H9 (cell line): ENCODE measurements at regions not wholly inside any gene's neighbourhood (a gene's known extent, or its start where the extent isn't known, plus 50 kb on each side); places are given as distances from the start of the nearest gene placed in this dataset.

ENCODE experiments used
- DNase-seq: peaks from one replicate; pipeline ENCODE4 v3.0.0-alpha.2; 2017
- H2AFZ ChIP-seq: one replicate; pipeline ENCODE4 v1.6.1; 2013; ENCODE audit warnings: mild to moderate bottlenecking, low read length, control low read depth, moderate library complexity
- H2AK5ac ChIP-seq: 2 replicates; pipeline ENCODE4 v1.6.1; 2013; ENCODE audit warnings: low read length, control low read depth, mixed read lengths; ENCODE audit not compliant: insufficient read length
- H2BK120ac ChIP-seq: one replicate; pipeline ENCODE4 v1.6.1; 2013; ENCODE audit warnings: low read depth, mild to moderate bottlenecking, low read length, control low read depth, inconsistent platforms; ENCODE audit not compliant: poor library complexity, severe bottlenecking
- H2BK12ac ChIP-seq: 2 replicates; pipeline ENCODE4 v1.6.1; 2013; ENCODE audit warnings: low read length, control low read depth, mixed read lengths, low read depth; ENCODE audit not compliant: insufficient read length
- H2BK15ac ChIP-seq: 2 replicates; pipeline ENCODE4 v1.6.1; 2013; ENCODE audit warnings: low read depth, low read length, control low read depth
- H2BK20ac ChIP-seq: one replicate; pipeline ENCODE4 v1.6.1; 2013; ENCODE audit warnings: low read depth, mild to moderate bottlenecking, low read length, control low read depth, inconsistent platforms; ENCODE audit not compliant: poor library complexity, severe bottlenecking
- H2BK5ac ChIP-seq: 2 replicates; pipeline ENCODE4 v1.6.1; 2013; ENCODE audit warnings: low read length, control low read depth, mixed read lengths; ENCODE audit not compliant: insufficient read length
- H3K14ac ChIP-seq: 2 replicates; pipeline ENCODE4 v1.6.1; 2013; ENCODE audit warnings: low read length, control low read depth; ENCODE audit not compliant: insufficient read depth
- H3K18ac ChIP-seq: 2 replicates; pipeline ENCODE4 v1.6.1; 2013; ENCODE audit warnings: low read depth, mild to moderate bottlenecking, mixed read lengths, low read length, control low read depth; ENCODE audit not compliant: insufficient read length
- H3K23ac ChIP-seq: 2 replicates; pipeline ENCODE4 v1.6.1; 2013; ENCODE audit warnings: low read length, control low read depth, mixed read lengths, low read depth; ENCODE audit not compliant: insufficient read length
- H3K23me2 ChIP-seq: 2 replicates; pipeline ENCODE4 v1.6.1; 2013; ENCODE audit warnings: low read depth, mild to moderate bottlenecking, mixed read lengths, low read length, control low read depth; ENCODE audit not compliant: insufficient read length, poor library complexity, severe bottlenecking
- H3K27ac ChIP-seq: 2 replicates; pipeline ENCODE4 v1.5.1; 2013; ENCODE audit warnings: low read length, control low read depth, mixed read lengths, low read depth; ENCODE audit not compliant: insufficient read length
- H3K27me3 ChIP-seq: 2 replicates; pipeline ENCODE4 v1.6.1; 2013; ENCODE audit warnings: low read length, control low read depth, inconsistent platforms; ENCODE audit not compliant: insufficient read depth
- H3K4ac ChIP-seq: 2 replicates; pipeline ENCODE4 v1.6.1; 2013; ENCODE audit warnings: low read depth, mild to moderate bottlenecking, control low read depth, inconsistent platforms, low read length, moderate library complexity
- H3K4me1 ChIP-seq: 2 replicates; pipeline ENCODE4 v1.6.1; 2013; ENCODE audit warnings: low read length, control low read depth, inconsistent platforms; ENCODE audit not compliant: insufficient read depth
- H3K4me2 ChIP-seq: 2 replicates; pipeline ENCODE4 v1.6.1; 2013; ENCODE audit warnings: low read length, control low read depth, mixed read lengths; ENCODE audit not compliant: insufficient read length, insufficient read depth
- H3K56ac ChIP-seq: 2 replicates; pipeline ENCODE4 v1.6.1; 2013; ENCODE audit warnings: low read depth, mild to moderate bottlenecking, mixed read lengths, low read length, control low read depth; ENCODE audit not compliant: insufficient read length
- H3K79me1 ChIP-seq: 2 replicates; pipeline ENCODE4 v1.6.1; 2013; ENCODE audit warnings: low read depth, mild to moderate bottlenecking, moderate library complexity, low read length, control low read depth, inconsistent platforms; ENCODE audit not compliant: insufficient read depth, poor library complexity, severe bottlenecking
- H3K79me2 ChIP-seq: 2 replicates; pipeline ENCODE4 v1.6.1; 2013; ENCODE audit warnings: low read length, control low read depth, inconsistent platforms; ENCODE audit not compliant: insufficient read depth
- H3K9ac ChIP-seq: 2 replicates; pipeline ENCODE4 v1.6.1; 2013; ENCODE audit warnings: low read length, control low read depth, mixed read lengths; ENCODE audit not compliant: insufficient read length; ENCODE audit errors: extremely low read depth
- H3K9me3 ChIP-seq: one replicate; pipeline ENCODE4 v1.6.1; 2013; ENCODE audit warnings: low read depth, low read length, inconsistent platforms; ENCODE audit not compliant: control insufficient read depth
- H3T11ph ChIP-seq: one replicate; pipeline ENCODE4 v1.6.1; 2013; ENCODE audit warnings: mild to moderate bottlenecking, low read length, control low read depth, inconsistent platforms
- H4K20me1 ChIP-seq: one replicate; pipeline ENCODE4 v1.6.1; 2013; ENCODE audit not compliant: control insufficient read depth, insufficient read length, insufficient read depth
- H4K5ac ChIP-seq: 2 replicates; pipeline ENCODE4 v1.6.1; 2013; ENCODE audit warnings: low read depth, mild to moderate bottlenecking, mixed read lengths, low read length, control low read depth; ENCODE audit not compliant: insufficient read length
- H4K8ac ChIP-seq: replicated peaks from 2 replicates; pipeline ENCODE4 v1.6.1; 2013; ENCODE audit warnings: low read length, control low read depth, mixed read lengths, low read depth; ENCODE audit not compliant: insufficient read length
- H4K91ac ChIP-seq: 2 replicates; pipeline ENCODE4 v1.6.1; 2013; ENCODE audit warnings: low read depth, mild to moderate bottlenecking, moderate library complexity, mixed read lengths, low read length, control low read depth; ENCODE audit not compliant: insufficient read length
- H3K27ac Mint-ChIP-seq, 3 experiments: 2 replicates in 2 of 3; 3 replicates in 1 of 3; pipeline ENCODE4 v1.8.0; 2020 to 2021; ENCODE audit warnings: mixed read lengths in 3 of 3, mild to moderate bottlenecking in 1 of 3, moderate library complexity in 1 of 3
- H3K27me3 Mint-ChIP-seq: 2 replicates; pipeline ENCODE4 v1.8.0; 2021; ENCODE audit warnings: low read depth, mild to moderate bottlenecking, moderate library complexity, mixed read lengths
- H3K36me3 Mint-ChIP-seq, 3 experiments: 2 replicates in 2 of 3; 3 replicates in 1 of 3; pipeline ENCODE4 v1.8.0; 2020 to 2021; ENCODE audit warnings: low read depth in 3 of 3, mixed read lengths in 3 of 3; ENCODE audit not compliant: insufficient read depth in 1 of 3
- H3K4me1 Mint-ChIP-seq, 2 experiments: 2 replicates each; pipeline ENCODE4 v1.8.0; 2020; ENCODE audit warnings: mixed read lengths in 2 of 2
- H3K4me3 Mint-ChIP-seq, 2 experiments: 2 replicates in 1 of 2; 3 replicates in 1 of 2; pipeline ENCODE4 v1.8.0; 2020 to 2021; ENCODE audit warnings: mild to moderate bottlenecking in 2 of 2, mixed read lengths in 2 of 2, moderate library complexity in 1 of 2
- H3K9me3 Mint-ChIP-seq, 2 experiments: 2 replicates in 1 of 2; 3 replicates in 1 of 2; pipeline ENCODE4 v1.8.0; 2020; ENCODE audit warnings: mild to moderate bottlenecking in 2 of 2, mixed read lengths in 2 of 2, moderate library complexity in 1 of 2
- WGBS: extraction: QIAGEN DNeasy Blood & Tissue Kit; methylation state at CpG from one replicate; pipeline ENCODE4 v1.1.7; 2013; ENCODE audit warnings: missing lambda C conversion rate, low lambda C conversion rate, mixed read lengths; ENCODE audit not compliant: insufficient read length; ENCODE audit errors: extremely low coverage; 5-methylcytosine and 5-hydroxymethylcytosine counted together
- TF ChIP-seq, protein P1 (sequence below): fragments of 200-600 bp; sonication (generic); conservative IDR thresholded peaks from 3 replicates; pipeline ENCODE4 v1.8.0; 2021; ENCODE audit warnings: antibody characterized with exemption, mild to moderate bottlenecking

DNA sequence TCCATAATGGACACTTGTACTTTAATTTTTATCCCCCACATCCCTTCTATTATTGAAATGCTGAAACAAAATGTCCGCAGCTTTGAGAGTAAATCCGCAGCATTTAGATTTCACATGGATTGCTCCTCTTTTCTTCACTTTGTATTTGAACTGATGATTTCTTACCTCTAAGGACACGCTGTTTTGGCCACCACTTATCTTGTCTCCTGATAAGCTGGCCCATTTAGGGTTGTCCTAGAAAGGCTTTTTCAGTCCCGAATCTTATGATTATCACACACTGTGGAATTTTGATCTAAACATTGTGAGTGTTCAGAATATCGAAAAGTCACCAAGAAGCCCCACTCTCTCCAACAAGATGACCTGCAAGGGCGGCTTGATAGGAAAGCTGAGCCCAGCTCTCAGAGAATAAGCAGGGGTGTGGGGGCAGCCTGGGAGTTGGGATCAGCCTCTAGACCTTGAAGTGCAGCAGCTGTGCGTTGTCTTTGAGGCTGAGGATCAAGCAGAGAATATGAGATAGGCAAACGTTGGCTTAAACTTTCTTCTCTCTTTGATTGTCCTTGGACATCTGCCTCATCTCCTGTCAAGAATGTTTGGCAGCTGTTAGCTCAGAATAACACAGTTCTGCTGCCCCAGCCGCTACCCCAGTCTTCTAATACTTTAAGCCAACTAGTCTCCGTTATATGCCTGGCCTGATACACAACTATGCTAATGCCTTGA, 399.7 kb upstream of the NR2F2 start:
- Mint-ChIP-seq H3K9me3 (no peaks in the 10 kb centered on the region), H3K36me3 (no peaks in the 10 kb centered on the region), H3K27ac (no peak overlapping the region)

More for the DNA sequence above, 399.7 kb upstream of the NR2F2 start:
- H3K4me2 ChIP-seq = no peak overlapping the region
- no peak overlapping the region for H3T11ph ChIP-seq
- no peaks in the 10 kb centered on the region for H3K9me3 ChIP-seq
- Mint-ChIP-seq H3K4me3 (no peak overlapping the region), H3K27me3 (peaks cover 9% of the 10 kb centered on the region), H3K4me1 (no peaks in the 10 kb centered on the region)
- no peak overlapping the region for H4K5ac ChIP-seq
- no peaks in the 10 kb centered on the region for H3K79me1 ChIP-seq
- no peak overlapping the region for H2BK20ac ChIP-seq
- H3K4ac ChIP-seq = no peak overlapping the region
- no peaks in the 10 kb centered on the region for H3K23me2 ChIP-seq
- no CpG with 5 or more reads among the region's 10 CpGs for WGBS
- H2BK15ac ChIP-seq = no peak overlapping the region
- no peak overlapping the region for H2AFZ ChIP-seq
- H3K56ac ChIP-seq = no peak overlapping the region
- H4K8ac ChIP-seq = no peak overlapping the region
- no peak overlapping the region for H2BK12ac ChIP-seq
- H3K23ac ChIP-seq = no peak overlapping the region
- H3K79me2 ChIP-seq = no peaks in the 10 kb centered on the region
- H4K91ac ChIP-seq = no peak overlapping the region
- no peak overlapping the region for H3K14ac ChIP-seq
- no peak overlapping the region for H2BK5ac ChIP-seq
- no peaks in the 10 kb centered on the region for H4K20me1 ChIP-seq
- H3K18ac ChIP-seq = no peak overlapping the region
- TF ChIP-seq, protein P1, sequence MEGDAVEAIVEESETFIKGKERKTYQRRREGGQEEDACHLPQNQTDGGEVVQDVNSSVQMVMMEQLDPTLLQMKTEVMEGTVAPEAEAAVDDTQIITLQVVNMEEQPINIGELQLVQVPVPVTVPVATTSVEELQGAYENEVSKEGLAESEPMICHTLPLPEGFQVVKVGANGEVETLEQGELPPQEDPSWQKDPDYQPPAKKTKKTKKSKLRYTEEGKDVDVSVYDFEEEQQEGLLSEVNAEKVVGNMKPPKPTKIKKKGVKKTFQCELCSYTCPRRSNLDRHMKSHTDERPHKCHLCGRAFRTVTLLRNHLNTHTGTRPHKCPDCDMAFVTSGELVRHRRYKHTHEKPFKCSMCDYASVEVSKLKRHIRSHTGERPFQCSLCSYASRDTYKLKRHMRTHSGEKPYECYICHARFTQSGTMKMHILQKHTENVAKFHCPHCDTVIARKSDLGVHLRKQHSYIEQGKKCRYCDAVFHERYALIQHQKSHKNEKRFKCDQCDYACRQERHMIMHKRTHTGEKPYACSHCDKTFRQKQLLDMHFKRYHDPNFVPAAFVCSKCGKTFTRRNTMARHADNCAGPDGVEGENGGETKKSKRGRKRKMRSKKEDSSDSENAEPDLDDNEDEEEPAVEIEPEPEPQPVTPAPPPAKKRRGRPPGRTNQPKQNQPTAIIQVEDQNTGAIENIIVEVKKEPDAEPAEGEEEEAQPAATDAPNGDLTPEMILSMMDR = no peak
- H2BK120ac ChIP-seq = no peak overlapping the region
- no peaks in the 10 kb centered on the region for H3K4me1 ChIP-seq
- H3K9ac ChIP-seq = no peak overlapping the region
- H3K27ac ChIP-seq = no peak overlapping the region
- DNase-seq = no peak
- no peak overlapping the region for H2AK5ac ChIP-seq
- no peaks in the 10 kb centered on the region for H3K27me3 ChIP-seq
